ENCODE measurements at regions not wholly inside any gene's neighbourhood (a gene's known extent, or its start where the extent isn't known, plus 50 kb on each side); places are given as distances from the start of the nearest gene placed in this dataset.

DNA sequence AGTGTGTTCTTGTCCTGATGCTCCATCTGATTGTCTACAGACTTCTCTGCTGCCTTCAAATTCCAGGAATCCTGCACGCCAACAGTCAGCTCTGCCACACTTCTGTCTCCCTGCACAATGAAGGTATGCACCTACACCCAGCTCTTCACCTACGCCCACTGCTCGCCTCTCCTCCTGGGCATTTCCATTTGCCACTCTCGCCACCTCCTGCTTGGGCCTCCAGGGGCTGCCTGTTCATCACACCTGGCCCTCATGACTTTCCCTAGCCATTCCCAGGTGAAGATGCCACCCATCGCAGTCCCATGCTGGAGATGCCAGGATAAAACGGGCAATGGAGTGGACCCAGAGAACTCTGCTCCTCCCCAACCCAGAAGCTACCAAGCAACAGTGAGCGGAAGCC is 96.5 kb upstream of the ATP1A1 start (continued):
- TF ChIP-seq FOXJ3 (CRISPR knock-in tag; IDR thresholded peaks at IDR 0.05) (no peak), HMG20B (CRISPR knock-in tag; IDR thresholded peaks at IDR 0.05) (no peak), PHTF2 (CRISPR knock-in tag; IDR thresholded peaks at IDR 0.05) (no peak)

DNA sequence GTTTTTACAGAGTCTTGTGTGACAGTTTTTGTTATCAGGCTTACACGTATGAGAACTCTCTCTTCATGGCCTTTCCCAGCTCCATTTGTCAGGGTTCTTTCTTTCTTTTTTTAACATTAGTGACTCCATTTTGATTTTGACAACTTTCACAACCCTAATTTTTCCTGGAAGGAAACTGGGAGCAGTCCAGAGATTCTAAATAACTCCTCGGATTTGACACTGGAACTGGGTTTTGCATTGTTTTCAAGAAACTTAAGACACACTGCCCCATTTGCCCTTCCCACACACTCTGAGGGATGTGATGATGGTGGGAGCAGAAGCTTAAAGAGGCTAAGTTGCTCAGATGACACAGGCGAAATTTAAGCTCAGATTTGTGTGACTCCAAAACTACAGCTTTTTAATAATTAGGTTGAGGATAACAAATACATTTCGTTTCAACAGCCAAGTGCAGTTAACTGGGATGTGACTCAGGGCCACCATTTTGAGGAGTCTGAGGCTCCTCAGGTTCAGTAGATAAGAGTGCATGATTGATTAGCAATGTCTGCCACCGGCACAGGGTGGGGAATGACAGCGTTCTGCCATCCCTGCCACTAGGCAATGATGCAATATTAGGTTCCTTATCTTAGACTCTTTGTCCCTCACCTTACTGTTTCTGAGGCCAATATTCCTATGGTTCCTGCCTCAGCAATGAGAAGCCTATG is 95.1 kb upstream of the ATP1A1 start:
- intact Hi-C loops (cut with micrococcal nuclease) = no loop called here
- Histone ChIP-seq H3K4me2 (ENCODE audit: insufficient read depth, low read length) (peak overlapping the region; percentile 48; the same call in 1 of the 2 replicates), H3K4me1 (replicated peaks in 1 of 2; ENCODE audit: control insufficient read depth in 2 of 2, insufficient read depth in 2 of 2, low read length in 2 of 2) (no peaks in the 10 kb centered on the region; a peak in 1 of 5 replicates), H3K9ac (ENCODE audit: insufficient read depth in 1 of 2, low read depth in 2 of 2, low read length in 2 of 2) (no peak overlapping the region), H3K27ac (ENCODE audit: extremely low read depth, low read depth, low read length) (no peak overlapping the region), H2AFZ (ENCODE audit: low read depth, low read length) (peak overlapping the region; percentile 53), H3K36me3 (ENCODE audit: control insufficient read depth, insufficient read depth, low read length) (no peaks in the 10 kb centered on the region), H3K27me3 (ENCODE audit: control insufficient read depth in 2 of 2, insufficient read depth in 2 of 2, low read length in 2 of 2) (peaks cover 0 to 20% of the 10 kb centered on the region in 2 experiments; a peak in 2 of 5 replicates), H4K20me1 (replicated peaks; ENCODE audit: control insufficient read depth, insufficient read depth, low read length) (no peaks in the 10 kb centered on the region), H3K79me2 (ENCODE audit: control insufficient read depth, insufficient read depth, low read length) (no peaks in the 10 kb centered on the region), H3K9me3 (replicated peaks; ENCODE audit: control insufficient read depth, insufficient read depth, low read depth, low read length) (no peaks in the 10 kb centered on the region), H3K4me3 (no peak overlapping the region), H3K9me1 (ENCODE audit: control insufficient read depth, insufficient read depth, low read length) (no peaks in the 10 kb centered on the region)
- no peak for FAIRE-seq
- ChIA-PET POLR2A (interaction anchor here (0.6 to 1.1 kb wide), 5 partner anchors 13 to 211 kb away, joined by 3 read pairs; no protein-coding TSS in a partner anchor), CTCF (ENCODE audit: low intra/inter-chr PET ratio) (no interaction called here)
- BruUV-seq (replicated peaks) = no TSS peak
- DNase-seq (ENCODE audit: extremely low read depth in 1 of 4, low spot score in 3 of 4) = peak in 2 of 4 experiments; percentile 24 to 28
- in situ Hi-C loops (cut with MboI) = no loop called here
- 1% methylated on average over 6 of the region's 6 CpGs for whole genome bisulfite sequencing (ENCODE audit: insufficient coverage, low coverage, missing lambda C conversion rate)
- ATAC-seq = peak; percentile 91
- TF ChIP-seq, protein P1, sequence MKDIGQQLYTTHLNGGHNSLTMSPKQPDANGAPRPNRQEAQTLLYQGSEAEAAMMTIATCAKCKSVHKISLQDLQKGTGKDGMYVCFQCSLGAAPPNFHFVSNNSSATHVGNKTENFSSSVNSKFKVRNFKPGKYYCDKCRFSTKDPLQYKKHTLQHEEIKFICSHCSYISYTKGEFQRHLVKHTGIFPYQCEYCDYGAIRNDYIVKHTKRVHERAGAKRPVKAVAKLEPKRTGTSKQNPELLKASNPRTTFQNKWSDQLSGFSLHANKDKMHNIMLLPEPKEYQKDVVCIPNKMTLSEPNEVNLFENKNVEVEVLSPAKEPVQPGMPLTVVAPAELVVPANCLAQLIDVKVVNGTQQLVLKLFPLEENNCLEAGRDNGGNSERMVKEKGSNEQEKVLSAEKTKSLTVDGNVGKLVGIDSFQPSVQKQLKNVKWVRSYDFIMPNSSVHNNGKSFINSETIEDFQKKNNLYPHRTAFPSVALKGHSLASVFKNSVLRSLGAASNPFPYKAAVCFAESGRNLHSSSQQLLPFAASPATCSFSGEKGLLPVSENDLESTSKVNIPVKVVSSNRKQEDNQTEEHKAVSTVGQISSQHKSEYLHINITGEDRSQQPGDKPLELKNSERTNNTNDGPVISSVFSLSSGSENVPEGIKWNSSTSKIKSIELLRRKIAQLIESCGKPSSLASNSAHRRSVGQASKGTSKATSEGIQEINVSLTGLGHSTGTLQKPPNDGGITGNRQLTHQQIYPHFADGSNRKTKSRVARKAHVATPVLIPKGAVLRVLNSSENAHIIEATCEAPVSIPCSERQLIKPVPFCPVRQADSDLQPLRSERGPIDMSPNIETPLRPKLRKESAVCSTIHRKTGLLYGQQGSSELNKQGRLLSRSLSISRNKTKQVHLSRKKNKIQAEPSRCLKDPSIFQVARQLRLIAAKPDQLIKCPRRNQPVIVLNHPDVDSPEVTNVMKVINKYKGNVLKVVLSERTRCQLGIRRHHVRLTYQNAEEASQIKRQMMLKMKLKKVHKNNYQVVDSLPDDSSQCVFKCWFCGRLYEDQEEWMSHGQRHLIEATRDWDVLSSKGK (CRISPR knock-in tag; IDR thresholded peaks at IDR 0.05) = no peak
- TF ChIP-seq HNRNPH1 (optimal IDR thresholded peaks at IDR 0.05; ENCODE audit: low read depth, low read length) = no peak
- TF ChIP-seq ZNF785 (CRISPR knock-in tag; IDR thresholded peaks at IDR 0.05) = no peak
- no peak for TF ChIP-seq FOXM1 (IDR thresholded peaks at IDR 0.05; ENCODE audit: low read depth)
- no peak for TF ChIP-seq FOXM1 (CRISPR knock-in tag; IDR thresholded peaks at IDR 0.05; ENCODE audit: low read depth)
- TF ChIP-seq HDGF (IDR thresholded peaks at IDR 0.05) = no peak
- TF ChIP-seq HNRNPL (IDR thresholded peaks at IDR 0.05; ENCODE audit: low read depth, low read length) = no peak
- no peak for TF ChIP-seq MAFF (IDR thresholded peaks at IDR 0.05; ENCODE audit: low read length)
- no peak for TF ChIP-seq SMARCA5 (IDR thresholded peaks at IDR 0.05)
- no peak for TF ChIP-seq ARHGAP35 (IDR thresholded peaks at IDR 0.05; ENCODE audit: partially characterized antibody)
- no peak for TF ChIP-seq SIRT6 (IDR thresholded peaks at IDR 0.05; ENCODE audit: low read depth, low read length)
- TF ChIP-seq, protein P2, sequence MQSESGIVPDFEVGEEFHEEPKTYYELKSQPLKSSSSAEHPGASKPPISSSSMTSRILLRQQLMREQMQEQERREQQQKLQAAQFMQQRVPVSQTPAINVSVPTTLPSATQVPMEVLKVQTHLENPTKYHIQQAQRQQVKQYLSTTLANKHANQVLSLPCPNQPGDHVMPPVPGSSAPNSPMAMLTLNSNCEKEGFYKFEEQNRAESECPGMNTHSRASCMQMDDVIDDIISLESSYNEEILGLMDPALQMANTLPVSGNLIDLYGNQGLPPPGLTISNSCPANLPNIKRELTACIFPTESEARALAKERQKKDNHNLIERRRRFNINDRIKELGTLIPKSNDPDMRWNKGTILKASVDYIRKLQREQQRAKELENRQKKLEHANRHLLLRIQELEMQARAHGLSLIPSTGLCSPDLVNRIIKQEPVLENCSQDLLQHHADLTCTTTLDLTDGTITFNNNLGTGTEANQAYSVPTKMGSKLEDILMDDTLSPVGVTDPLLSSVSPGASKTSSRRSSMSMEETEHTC (IDR thresholded peaks at IDR 0.05) = no peak
- peak; percentile 33; the same call in 1 of the 2 replicates for TF ChIP-seq VEZF1 (CRISPR knock-in tag; IDR thresholded peaks at IDR 0.05)
- no peak for TF ChIP-seq GABPA (tag; conservative IDR thresholded peaks at IDR 0.05; ENCODE audit: low read depth)

Measured in K562 (cell line).